ENCODE measurements at regions not wholly inside any gene's neighbourhood (a gene's known extent, or its start where the extent isn't known, plus 50 kb on each side); places are given as distances from the start of the nearest gene placed in this dataset.

DNA sequence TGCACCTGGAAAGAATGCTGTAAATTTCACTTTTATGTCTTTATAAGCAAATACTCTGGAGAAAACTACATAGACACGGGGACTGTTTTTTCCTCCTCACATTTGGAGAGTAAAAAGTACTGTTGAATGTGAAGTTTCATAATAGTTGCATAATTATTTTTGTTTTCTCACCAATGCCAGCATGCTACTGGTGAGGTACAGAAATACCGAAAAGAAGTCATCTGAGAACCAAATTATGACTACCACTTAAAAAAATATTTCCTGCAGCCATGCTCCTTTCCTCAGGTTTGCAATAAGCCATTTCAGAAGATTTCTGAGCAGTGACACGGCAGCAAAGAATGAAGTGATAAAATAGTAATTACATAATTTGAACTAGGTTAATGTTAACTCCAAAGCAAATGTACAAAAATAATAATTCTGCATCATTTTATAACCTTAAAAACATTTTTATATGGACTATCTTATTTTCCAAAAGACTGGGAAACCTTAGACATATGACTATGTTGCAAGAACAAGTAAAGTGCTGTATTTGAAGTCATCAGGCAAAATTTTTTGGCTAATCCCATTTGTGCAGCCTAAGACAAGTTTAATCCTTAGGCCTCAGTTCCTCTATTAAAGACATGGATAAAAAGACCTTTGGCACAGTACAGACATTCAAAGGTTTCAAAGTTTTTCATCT is 144.7 kb downstream of the PCSK1 start:
- intact Hi-C loops (cut with DNase I) = no loop called here
- WGBS, 2 donors = 71 to 73% methylated on average over 3 of the region's 3 CpGs
- DNase-seq = no peak
- H3K4me1 ChIP-seq = no peaks in the 10 kb centered on the region
- no peak for TF ChIP-seq POLR2A (IDR thresholded peaks at IDR 0.05)
- no peaks in the 10 kb centered on the region for H3K27me3 ChIP-seq
- H3K27ac ChIP-seq = no peak overlapping the region
- no peaks in the 10 kb centered on the region for H3K36me3 ChIP-seq
- no peaks in the 10 kb centered on the region for H3K9me3 ChIP-seq
- no peak overlapping the region for H3K4me3 ChIP-seq

DNA sequence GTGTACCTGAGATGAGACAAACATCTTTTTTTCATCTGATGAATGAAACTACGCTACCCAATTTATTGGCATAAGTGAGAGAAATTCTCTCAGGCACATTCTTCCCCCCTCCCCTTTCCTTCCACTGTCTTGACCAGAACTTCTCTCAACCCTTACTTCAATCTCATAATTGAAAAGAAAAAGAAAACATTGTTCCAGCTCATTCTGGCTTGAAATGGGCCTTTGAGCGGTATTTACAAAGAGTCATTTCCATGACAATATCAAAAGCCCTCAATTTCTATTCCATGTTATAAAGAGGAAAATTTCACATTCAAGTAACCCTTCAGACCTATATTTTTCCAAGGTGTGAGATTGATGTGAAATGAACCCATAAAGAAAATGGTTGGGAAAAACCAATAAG is 145.9 kb downstream of the PCSK1 start:
- H3K27ac ChIP-seq = no peak overlapping the region
- 95 to 98% methylated on average over 2 of the region's 2 CpGs for WGBS, 2 donors
- H3K4me3 ChIP-seq = no peak overlapping the region
- H3K36me3 ChIP-seq = no peaks in the 10 kb centered on the region
- no peaks in the 10 kb centered on the region for H3K27me3 ChIP-seq
- H3K9me3 ChIP-seq = no peaks in the 10 kb centered on the region
- TF ChIP-seq POLR2A (IDR thresholded peaks at IDR 0.05) = no peak
- TF ChIP-seq, protein P1, sequence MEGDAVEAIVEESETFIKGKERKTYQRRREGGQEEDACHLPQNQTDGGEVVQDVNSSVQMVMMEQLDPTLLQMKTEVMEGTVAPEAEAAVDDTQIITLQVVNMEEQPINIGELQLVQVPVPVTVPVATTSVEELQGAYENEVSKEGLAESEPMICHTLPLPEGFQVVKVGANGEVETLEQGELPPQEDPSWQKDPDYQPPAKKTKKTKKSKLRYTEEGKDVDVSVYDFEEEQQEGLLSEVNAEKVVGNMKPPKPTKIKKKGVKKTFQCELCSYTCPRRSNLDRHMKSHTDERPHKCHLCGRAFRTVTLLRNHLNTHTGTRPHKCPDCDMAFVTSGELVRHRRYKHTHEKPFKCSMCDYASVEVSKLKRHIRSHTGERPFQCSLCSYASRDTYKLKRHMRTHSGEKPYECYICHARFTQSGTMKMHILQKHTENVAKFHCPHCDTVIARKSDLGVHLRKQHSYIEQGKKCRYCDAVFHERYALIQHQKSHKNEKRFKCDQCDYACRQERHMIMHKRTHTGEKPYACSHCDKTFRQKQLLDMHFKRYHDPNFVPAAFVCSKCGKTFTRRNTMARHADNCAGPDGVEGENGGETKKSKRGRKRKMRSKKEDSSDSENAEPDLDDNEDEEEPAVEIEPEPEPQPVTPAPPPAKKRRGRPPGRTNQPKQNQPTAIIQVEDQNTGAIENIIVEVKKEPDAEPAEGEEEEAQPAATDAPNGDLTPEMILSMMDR (IDR thresholded peaks at IDR 0.05) = no peak
- no peak for TF ChIP-seq POLR2AphosphoS5 (IDR thresholded peaks at IDR 0.05)
- TF ChIP-seq EP300 (IDR thresholded peaks at IDR 0.05) = no peak
- H3K4me1 ChIP-seq = no peaks in the 10 kb centered on the region
- intact Hi-C loops (cut with DNase I) = no loop called here
- DNase-seq = no peak

- Histone ChIP-seq H3K27me3 (no peaks in the 10 kb centered on the region), H3K36me3 (no peaks in the 10 kb centered on the region), H3K4me3 (no peak overlapping the region), H3K9me3 (no peaks in the 10 kb centered on the region), H3K4me1 (no peaks in the 10 kb centered on the region), H3K27ac (no peak overlapping the region)
- intact Hi-C loops (cut with DNase I) = no loop called here
- TF ChIP-seq, protein P1 (IDR thresholded peaks at IDR 0.05) = no peak
- TF ChIP-seq EP300 (IDR thresholded peaks at IDR 0.05) (no peak), POLR2AphosphoS5 (IDR thresholded peaks at IDR 0.05) (no peak), POLR2A (IDR thresholded peaks at IDR 0.05) (no peak)
- WGBS, 2 donors = 94 to 98% methylated on average over 1 of the region's 1 CpG
- DNase-seq = no peak
These were observed 147.2 kb downstream of the PCSK1 start for GRCh38 chr5:96285823-96286222.

DNA sequence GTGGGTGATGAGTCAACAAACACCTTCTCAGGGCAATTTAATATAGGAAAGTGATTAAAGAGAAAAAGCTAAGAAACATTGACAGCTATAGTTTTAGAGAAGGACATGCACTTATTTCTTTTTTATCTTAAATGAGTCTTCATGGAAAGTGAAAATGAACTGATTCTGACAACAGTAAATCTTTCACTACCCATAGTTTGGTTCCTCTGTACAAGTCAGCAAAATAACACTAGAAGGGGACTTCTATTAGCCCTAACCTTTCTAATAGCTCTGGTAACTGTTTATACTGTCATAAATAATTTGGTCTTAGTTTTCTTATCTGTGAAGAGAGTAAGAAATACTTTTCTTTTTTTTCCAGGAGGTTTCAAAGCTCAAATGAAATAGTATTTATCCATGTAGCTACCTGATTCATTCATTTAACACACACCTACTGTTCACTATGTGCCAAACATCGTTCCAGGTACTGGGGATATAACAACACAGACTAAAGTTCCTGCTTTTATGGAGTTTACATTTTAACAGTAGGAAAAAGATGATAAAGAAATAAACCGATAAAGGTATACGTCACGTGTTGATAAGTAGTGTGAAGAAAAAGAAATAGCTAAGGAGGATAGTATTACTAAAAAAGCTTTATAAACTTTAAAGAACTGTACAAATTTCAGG is 148.2 kb downstream of the PCSK1 start:
- Histone ChIP-seq H3K4me3 (no peak overlapping the region), H3K36me3 (no peaks in the 10 kb centered on the region), H3K4me1 (no peaks in the 10 kb centered on the region), H3K9me3 (no peaks in the 10 kb centered on the region), H3K27ac (no peak overlapping the region), H3K27me3 (no peaks in the 10 kb centered on the region)
- WGBS, 2 donors = 19 to 70% methylated on average over 4 of the region's 4 CpGs
- intact Hi-C loops (cut with DNase I) = no loop called here
- no peak for DNase-seq
- TF ChIP-seq EP300 (IDR thresholded peaks at IDR 0.05) (no peak), POLR2A (IDR thresholded peaks at IDR 0.05) (no peak), POLR2AphosphoS5 (IDR thresholded peaks at IDR 0.05) (no peak)
- TF ChIP-seq, protein P1 (IDR thresholded peaks at IDR 0.05) = no peak

- no peak for DNase-seq
- no peak overlapping the region for H3K27ac ChIP-seq
- H3K27me3 ChIP-seq = no peaks in the 10 kb centered on the region
- no peaks in the 10 kb centered on the region for H3K36me3 ChIP-seq
- TF ChIP-seq POLR2A (IDR thresholded peaks at IDR 0.05) (no peak), EP300 (IDR thresholded peaks at IDR 0.05) (no peak)
- TF ChIP-seq, protein P1 (IDR thresholded peaks at IDR 0.05) = no peak
- H3K4me1 ChIP-seq = no peaks in the 10 kb centered on the region
- 9 to 49% methylated on average over 5 of the region's 5 CpGs for WGBS, 2 donors
- intact Hi-C loops (cut with DNase I) = no loop called here
- H3K4me3 ChIP-seq = no peak overlapping the region
- no peaks in the 10 kb centered on the region for H3K9me3 ChIP-seq
These were observed 149.5 kb downstream of the PCSK1 start for GRCh38 chr5:96283589-96283988.

Data from sigmoid colon (tissue), 6 donors.